Ishikawa (cell line): ENCODE measurements at regions not wholly inside any gene's neighbourhood (a gene's known extent, or its start where the extent isn't known, plus 50 kb on each side); places are given as distances from the start of the nearest gene placed in this dataset.

ENCODE experiments used
- CEBPB ChIP-seq: IDR thresholded peaks from 2 replicates; pipeline ENCODE4 v1.6.1; 2012
- CREB1 ChIP-seq: IDR thresholded peaks from 2 replicates; pipeline ENCODE4 v1.6.1; 2012; ENCODE audit warnings: low read depth
- EGR1 ChIP-seq: IDR thresholded peaks from 2 replicates; pipeline ENCODE4 v1.6.1; 2012
- EP300 ChIP-seq: IDR thresholded peaks from 2 replicates; pipeline ENCODE4 v1.6.1; 2012; ENCODE audit warnings: borderline replicate concordance
- FOXM1 ChIP-seq: IDR thresholded peaks from 2 replicates; pipeline ENCODE4 v1.6.1; 2012; ENCODE audit warnings: low read depth, borderline replicate concordance
- NFIC ChIP-seq: IDR thresholded peaks from 2 replicates; pipeline ENCODE4 v1.6.1; 2012
- RAD21 ChIP-seq: IDR thresholded peaks from 2 replicates; pipeline ENCODE4 v1.6.1; 2012; ENCODE audit warnings: low read depth
- TAF1 ChIP-seq: IDR thresholded peaks from 2 replicates; pipeline ENCODE4 v1.6.1; 2012; ENCODE audit warnings: low read depth, mild to moderate bottlenecking
- TCF12 ChIP-seq: IDR thresholded peaks from 2 replicates; pipeline ENCODE4 v1.6.1; 2012; ENCODE audit warnings: low read depth
- TEAD4 ChIP-seq: IDR thresholded peaks from 2 replicates; pipeline ENCODE4 v1.6.1; 2012
- YY1 ChIP-seq: IDR thresholded peaks from 2 replicates; pipeline ENCODE4 v1.6.1; 2012; ENCODE audit warnings: low read depth
- ZBTB7A ChIP-seq: IDR thresholded peaks from 2 replicates; pipeline ENCODE4 v1.6.1; 2012; ENCODE audit warnings: low read depth
- TF ChIP-seq, protein P1 (sequence below): IDR thresholded peaks from 2 replicates; pipeline ENCODE4 v1.6.1; 2012
- TF ChIP-seq, protein P2 (sequence below): IDR thresholded peaks from 2 replicates; pipeline ENCODE4 v1.6.1; 2012; ENCODE audit warnings: low read depth, mild to moderate bottlenecking
- TF ChIP-seq, protein P3 (sequence below): IDR thresholded peaks from 2 replicates; pipeline ENCODE4 v1.6.1; 2012

DNA sequence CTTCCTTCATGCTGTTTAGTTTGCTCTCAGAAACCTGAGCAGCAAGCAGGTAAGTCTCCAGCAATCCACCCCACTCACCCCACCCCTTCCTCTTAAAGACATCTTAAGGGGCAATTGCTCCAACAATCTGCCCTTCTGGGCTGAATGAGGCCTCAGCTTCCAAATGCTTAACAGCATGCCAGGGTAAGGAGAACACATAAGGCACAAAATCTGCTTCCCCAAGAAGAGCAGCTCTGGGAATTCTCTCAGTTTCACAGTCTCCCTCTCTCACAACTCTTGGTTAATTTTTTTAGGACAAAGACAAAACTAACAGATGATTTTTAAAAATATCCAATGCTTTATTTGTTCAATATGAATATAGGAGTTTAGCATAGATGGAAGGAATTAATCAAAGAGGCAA is 288.9 kb upstream of the CCDC196 start:
- TF ChIP-seq NFIC: no peak

DNA sequence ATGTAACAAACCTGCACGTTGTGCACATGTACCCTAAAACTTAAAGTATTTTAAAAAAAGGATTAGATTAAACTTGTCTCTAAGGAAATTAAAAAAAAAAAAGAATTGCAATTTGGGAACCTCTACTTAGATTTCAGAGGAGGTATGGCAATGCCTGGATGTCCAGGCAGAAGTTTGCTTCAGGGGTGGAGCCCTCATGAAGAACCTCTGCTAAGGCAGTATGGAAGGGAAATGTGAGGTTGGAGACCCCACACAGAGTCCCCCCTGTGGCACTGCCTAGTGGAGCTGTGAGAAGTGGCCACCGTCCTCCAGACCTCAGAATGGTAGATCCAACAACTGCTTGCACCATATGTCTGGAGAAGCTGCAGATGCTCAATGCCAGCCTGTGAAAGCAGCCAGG is 279.6 kb upstream of the CCDC196 start:
- no peak for TF ChIP-seq CEBPB
- TF ChIP-seq, protein P1, sequence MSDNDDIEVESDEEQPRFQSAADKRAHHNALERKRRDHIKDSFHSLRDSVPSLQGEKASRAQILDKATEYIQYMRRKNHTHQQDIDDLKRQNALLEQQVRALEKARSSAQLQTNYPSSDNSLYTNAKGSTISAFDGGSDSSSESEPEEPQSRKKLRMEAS: no peak
- TF ChIP-seq TEAD4: no peak
- no peak for TF ChIP-seq NFIC
- no peak for TF ChIP-seq TAF1
- TF ChIP-seq FOXM1: no peak

DNA sequence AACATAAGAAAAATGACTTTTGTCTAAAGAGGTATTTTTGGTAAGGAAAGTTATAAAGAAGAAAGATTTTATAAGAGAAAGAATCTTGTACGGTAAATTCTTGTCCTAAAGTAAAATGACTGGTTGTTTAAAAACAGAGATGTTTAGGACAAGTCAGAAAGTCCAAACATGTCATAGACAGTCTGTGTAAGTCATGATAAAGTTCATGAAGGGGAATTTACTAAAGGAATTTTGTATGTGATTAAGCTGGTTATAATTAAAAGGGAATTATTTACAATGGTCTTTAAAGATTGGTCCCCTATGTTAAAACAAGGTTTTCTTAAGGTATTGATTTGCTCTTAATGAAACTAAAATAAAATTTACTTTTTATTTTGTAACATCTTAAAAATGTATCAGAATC is 269.4 kb upstream of the CCDC196 start:
- TF ChIP-seq ZBTB7A (no peak), FOXM1 (no peak), YY1 (no peak), CREB1 (no peak)
- TF ChIP-seq, protein P1: no peak
- TF ChIP-seq, protein P2, sequence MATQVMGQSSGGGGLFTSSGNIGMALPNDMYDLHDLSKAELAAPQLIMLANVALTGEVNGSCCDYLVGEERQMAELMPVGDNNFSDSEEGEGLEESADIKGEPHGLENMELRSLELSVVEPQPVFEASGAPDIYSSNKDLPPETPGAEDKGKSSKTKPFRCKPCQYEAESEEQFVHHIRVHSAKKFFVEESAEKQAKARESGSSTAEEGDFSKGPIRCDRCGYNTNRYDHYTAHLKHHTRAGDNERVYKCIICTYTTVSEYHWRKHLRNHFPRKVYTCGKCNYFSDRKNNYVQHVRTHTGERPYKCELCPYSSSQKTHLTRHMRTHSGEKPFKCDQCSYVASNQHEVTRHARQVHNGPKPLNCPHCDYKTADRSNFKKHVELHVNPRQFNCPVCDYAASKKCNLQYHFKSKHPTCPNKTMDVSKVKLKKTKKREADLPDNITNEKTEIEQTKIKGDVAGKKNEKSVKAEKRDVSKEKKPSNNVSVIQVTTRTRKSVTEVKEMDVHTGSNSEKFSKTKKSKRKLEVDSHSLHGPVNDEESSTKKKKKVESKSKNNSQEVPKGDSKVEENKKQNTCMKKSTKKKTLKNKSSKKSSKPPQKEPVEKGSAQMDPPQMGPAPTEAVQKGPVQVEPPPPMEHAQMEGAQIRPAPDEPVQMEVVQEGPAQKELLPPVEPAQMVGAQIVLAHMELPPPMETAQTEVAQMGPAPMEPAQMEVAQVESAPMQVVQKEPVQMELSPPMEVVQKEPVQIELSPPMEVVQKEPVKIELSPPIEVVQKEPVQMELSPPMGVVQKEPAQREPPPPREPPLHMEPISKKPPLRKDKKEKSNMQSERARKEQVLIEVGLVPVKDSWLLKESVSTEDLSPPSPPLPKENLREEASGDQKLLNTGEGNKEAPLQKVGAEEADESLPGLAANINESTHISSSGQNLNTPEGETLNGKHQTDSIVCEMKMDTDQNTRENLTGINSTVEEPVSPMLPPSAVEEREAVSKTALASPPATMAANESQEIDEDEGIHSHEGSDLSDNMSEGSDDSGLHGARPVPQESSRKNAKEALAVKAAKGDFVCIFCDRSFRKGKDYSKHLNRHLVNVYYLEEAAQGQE: no peak
- TF ChIP-seq, protein P3, sequence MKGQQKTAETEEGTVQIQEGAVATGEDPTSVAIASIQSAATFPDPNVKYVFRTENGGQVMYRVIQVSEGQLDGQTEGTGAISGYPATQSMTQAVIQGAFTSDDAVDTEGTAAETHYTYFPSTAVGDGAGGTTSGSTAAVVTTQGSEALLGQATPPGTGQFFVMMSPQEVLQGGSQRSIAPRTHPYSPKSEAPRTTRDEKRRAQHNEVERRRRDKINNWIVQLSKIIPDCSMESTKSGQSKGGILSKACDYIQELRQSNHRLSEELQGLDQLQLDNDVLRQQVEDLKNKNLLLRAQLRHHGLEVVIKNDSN: no peak

DNA sequence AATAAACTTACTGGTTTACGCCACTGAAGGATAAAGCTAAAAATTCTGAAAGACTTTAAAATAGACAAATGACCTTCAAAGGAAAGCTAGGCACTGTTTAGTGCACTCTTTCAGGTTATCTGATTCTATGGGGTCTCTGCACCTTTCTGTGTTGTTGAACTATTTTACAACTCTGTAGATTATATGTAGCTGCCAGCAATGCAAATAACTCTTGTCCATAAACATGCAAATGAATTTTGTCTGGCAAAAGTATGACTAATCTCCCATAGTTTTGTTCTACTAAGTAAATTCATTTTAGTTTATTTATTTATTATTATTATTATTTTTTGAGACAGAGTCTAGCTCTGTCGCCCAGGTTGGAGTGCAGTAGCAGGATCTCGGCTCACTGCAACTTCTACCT is 266.3 kb upstream of the CCDC196 start:
- no peak for TF ChIP-seq NFIC
- TF ChIP-seq CEBPB: no peak
- no peak for TF ChIP-seq ZBTB7A
- TF ChIP-seq RAD21: no peak
- TF ChIP-seq, protein P2: no peak
- no peak for TF ChIP-seq TEAD4
- TF ChIP-seq FOXM1: no peak
- no peak for TF ChIP-seq EP300
- TF ChIP-seq CREB1: no peak
- no peak for TF ChIP-seq TAF1
- no peak for TF ChIP-seq EGR1
- TF ChIP-seq YY1: no peak
- TF ChIP-seq, protein P3: no peak
- TF ChIP-seq, protein P1: no peak
- TF ChIP-seq TCF12: no peak

DNA sequence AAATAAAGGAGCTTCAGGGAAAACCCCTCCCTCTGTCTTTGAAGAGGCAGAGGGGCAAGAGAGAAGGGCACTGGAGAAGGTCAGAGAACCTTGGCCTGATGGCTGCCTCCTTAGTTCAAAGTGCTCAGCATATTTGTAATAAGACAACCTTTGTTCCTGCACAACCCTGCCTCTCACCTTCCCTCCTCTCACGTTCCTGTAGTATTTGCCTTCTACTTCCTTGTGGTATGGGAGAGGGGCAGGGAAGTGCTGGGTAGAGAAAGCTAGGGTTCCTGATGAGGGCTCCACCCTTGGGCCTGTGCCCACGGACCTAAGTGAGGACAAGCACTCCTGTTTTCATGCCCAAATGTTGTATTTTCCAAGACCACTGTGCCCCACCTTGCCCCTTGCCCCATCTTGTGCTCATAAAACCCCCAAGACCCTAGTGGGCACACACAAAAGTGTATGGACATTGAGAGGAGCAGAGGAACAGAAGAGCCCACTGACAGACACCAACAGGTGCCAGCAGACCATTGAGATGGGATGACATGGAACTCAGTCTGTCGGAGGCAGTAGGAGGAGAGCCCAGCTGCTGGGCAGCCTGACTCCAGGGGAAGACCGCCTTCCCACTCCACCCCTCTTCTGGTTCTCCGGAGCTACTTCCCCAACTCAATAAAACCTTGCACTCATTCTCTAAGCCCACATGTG is 261.5 kb upstream of the CCDC196 start:
- TF ChIP-seq EGR1: no peak
- no peak for TF ChIP-seq FOXM1
- TF ChIP-seq NFIC: no peak
- TF ChIP-seq CREB1: no peak
- no peak for TF ChIP-seq TCF12
- TF ChIP-seq RAD21: no peak
- TF ChIP-seq, protein P3: no peak
- no peak for TF ChIP-seq EP300
- no peak for TF ChIP-seq TEAD4

DNA sequence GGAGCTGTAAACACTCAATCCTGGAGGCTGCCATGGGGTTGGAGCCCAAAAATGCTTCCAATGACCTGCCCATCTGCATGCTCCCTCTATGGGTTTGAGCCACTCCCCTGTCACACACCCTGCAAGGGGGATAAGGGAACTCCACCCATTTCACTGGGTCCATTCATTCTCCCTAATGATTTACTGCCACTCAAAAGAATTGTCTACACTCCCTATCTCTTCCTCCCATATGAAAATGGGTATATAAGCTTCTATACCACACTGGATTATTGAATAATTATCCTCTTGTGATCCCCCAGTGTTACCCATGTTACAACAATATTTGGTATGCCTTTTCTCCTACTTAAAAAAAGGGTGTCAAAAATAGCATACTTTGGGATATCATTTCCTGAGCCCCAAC is 260.8 kb upstream of the CCDC196 start:
- TF ChIP-seq TAF1: no peak
- TF ChIP-seq YY1: no peak
- no peak for TF ChIP-seq NFIC
- TF ChIP-seq TEAD4: no peak
- TF ChIP-seq EGR1: no peak
- no peak for TF ChIP-seq ZBTB7A
- no peak for TF ChIP-seq CREB1
- TF ChIP-seq, protein P1: no peak
- TF ChIP-seq, protein P3: no peak
- TF ChIP-seq CEBPB: no peak
- TF ChIP-seq, protein P2: no peak
- no peak for TF ChIP-seq TCF12
- no peak for TF ChIP-seq EP300
- no peak for TF ChIP-seq RAD21
- no peak for TF ChIP-seq FOXM1
